ENCODE measurements at regions not wholly inside any gene's neighbourhood (a gene's known extent, or its start where the extent isn't known, plus 50 kb on each side); places are given as distances from the start of the nearest gene placed in this dataset.
"Not testable (repeated sequence)": the region's sequence is repeated elsewhere in the genome, so short reads cannot be mapped to it uniquely, and the experiment has no call there.

- DNase-seq: no peak
Observed at GRCh38 chr1:232184561-232185530, 445.1 kb downstream of the SIPA1L2 start.

- DNase-seq: no peak
Observed at GRCh38 chr1:232183802-232184201, 446.1 kb downstream of the SIPA1L2 start.

DNA sequence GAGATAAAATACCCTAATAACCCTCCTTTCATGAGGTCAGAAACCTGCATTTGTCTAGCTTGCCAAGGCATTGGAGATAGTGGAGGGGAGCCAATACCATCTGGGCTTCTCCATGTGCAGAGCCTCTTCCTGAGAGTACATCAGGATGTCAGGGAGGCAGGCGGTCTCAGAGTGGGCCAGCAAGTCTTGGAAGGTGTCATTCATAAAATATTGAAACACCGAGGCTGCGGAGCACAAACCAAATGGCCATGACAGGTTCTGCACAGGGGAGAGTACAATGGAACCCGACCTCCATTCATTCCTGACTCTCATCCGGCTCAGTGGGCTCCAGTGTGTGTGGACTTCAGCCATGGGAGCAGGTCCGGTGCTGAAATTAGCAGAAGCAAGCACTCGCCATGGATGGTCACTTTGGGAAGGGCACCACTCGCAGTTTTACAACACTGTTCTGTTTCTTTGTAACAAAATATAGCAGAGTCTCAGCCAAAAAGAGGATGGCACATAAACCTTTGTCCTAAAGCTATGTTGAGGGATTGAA lies 446.6 kb downstream of the SIPA1L2 start:
- DNase-seq: no peak

GRCh38 chr1:232182236-232182635 lies 447.7 kb downstream of the SIPA1L2 start:
- DNase-seq: no peak

GRCh38 chr1:232180779-232181136 lies 449.2 kb downstream of the SIPA1L2 start:
- no peak for DNase-seq

DNA sequence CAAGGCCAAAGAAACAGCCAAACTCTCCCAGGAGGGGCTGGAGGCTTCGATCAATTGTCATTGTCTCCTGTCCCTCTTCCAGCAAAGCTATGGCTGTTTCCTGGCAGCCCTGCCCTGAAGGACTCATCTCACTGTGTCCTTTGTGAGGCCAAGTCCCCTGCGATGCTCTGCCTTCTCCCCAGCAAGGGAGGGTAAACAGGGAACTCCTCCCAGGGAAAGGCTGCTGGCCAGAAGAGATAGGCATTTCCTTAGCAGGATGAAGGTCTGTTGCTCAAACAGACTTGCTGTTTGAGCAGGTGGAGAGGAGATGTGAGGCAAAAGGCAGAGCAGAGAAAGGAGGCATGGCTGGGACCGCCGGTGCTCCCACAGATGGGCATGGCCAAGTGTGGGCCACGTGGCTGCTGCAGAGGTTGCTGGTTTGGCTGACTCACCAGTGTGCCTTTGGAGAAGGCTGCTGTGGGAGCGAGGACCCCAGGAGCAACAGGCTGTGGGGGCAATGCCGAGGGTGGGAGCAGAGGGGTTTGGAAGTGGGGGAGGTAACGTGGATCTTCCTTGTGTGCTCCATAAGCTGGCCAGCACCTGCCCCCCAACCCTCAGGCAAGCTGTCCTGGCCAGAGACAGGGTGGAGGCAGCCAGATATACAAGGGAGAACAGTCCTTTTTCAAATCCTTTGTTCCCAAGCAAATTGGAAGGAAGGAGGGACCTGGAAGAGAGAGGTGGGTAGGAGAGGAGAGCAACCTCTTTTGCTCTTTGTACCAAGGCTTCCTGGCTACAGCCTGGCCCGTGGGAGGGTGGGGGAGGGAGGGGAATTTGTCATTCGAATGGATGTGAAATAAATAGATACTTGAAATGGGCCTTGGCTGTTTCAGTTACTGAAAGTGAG lies 449.8 kb downstream of the SIPA1L2 start:
- no peak for DNase-seq

DNA sequence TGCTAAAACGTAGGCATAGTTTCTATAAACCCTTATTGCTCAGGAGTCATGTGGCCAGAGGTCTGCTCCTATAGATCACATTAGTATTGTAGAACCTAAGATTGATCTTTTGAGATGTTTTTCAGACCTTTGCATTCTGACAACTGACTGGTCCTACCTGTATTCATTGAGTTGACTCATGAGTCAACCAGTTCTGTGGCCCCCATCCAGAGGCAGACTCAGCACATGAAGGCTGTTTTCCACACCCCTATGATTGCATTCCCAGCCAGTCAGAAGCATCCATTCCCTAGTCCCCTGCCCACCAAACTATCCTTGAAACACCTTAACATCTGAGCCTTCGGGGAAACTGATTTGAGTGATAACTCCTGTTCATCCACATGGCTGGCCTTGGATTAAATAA lies 451.7 kb downstream of the SIPA1L2 start:
- no peak for DNase-seq

- DNase-seq: no peak
Observed at GRCh38 chr1:232177438-232177837, 452.5 kb downstream of the SIPA1L2 start.

GRCh38 chr1:232176222-232176621 lies 453.7 kb downstream of the SIPA1L2 start:
- no peak for DNase-seq

DNA sequence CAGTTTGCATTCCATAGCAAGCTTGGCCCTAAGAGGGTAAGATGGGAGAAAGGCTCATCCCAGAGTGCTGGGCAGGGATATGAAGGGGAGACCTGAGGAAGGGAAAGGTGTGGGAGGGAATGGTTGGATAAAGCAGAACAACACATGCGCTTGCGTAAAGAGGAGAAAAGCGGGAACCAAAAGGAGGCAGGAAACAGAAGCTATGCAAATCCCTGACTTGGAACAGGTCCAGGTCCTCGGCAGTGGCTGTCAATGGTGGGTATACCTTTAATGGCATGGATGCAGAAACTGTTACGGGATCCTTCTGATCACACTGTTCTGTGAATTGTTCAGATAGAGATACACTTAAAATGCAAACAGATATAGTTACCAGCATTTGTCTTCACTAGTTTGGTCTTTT lies 455.6 kb downstream of the SIPA1L2 start:
- no peak for DNase-seq

DNA sequence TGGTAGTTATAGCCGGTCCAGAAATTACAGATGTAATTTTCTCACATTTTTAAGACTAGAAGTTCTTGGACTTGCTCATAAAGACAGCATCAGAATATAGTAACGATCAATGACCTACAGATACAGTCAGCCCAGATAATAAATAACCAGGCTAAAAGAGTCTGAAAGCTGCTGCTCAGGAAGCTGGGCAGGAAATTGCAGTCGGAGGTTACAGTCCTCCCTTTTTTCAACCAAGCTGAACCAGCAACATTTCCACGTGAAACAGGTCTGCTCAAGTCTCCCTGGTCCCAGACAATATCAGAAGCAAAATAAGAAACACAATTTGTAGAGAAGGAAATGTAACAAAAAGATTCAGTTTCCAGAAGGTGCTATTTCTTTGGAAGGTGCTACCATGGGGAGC lies 457.4 kb downstream of the SIPA1L2 start:
- DNase-seq: no peak

- DNase-seq: no peak
Observed at GRCh38 chr1:232170909-232171308, 459.0 kb downstream of the SIPA1L2 start.

DNA sequence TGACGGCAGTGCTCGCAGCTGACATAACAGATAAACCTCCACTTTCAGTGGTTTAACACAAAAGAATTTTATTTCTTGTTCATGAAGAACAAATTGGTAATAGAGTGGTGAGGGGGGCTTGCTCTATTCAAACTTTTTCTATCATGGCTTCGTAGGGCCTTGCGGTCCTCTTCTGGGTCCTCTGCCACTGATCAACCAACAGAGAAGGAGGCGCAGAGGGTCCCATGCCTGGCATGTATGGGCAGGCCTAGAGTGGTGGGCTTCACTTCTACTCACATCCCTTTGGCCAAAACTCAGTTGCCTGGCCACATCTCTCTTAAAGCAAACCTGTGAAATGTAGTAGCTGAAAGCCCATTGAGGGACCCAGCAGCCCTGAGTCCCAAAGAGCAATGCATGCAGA lies 460.5 kb downstream of the SIPA1L2 start:
- no peak for DNase-seq

- no peak for DNase-seq
Observed at GRCh38 chr1:232168508-232168907, 461.4 kb downstream of the SIPA1L2 start.

DNA sequence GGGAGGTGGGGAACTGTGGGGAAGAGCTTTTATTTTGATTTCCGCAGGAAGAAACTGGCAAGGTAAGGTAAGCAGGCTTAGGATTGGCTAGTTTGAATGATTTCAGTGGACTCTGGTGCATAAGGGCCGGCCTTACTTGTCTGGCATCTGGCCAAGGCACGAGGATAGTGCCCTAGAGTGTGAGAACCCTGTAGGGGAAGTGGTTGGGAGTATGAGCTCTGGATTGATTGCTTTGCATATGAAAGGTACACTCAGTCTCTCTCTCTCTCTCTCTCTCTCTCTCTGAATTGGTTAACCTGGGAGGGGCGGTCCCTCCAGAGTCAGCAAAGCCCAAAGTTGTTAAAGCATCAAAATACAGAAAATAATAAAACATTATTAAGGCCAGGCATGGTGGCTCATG lies 463.0 kb downstream of the SIPA1L2 start:
- no peak for DNase-seq

DNA sequence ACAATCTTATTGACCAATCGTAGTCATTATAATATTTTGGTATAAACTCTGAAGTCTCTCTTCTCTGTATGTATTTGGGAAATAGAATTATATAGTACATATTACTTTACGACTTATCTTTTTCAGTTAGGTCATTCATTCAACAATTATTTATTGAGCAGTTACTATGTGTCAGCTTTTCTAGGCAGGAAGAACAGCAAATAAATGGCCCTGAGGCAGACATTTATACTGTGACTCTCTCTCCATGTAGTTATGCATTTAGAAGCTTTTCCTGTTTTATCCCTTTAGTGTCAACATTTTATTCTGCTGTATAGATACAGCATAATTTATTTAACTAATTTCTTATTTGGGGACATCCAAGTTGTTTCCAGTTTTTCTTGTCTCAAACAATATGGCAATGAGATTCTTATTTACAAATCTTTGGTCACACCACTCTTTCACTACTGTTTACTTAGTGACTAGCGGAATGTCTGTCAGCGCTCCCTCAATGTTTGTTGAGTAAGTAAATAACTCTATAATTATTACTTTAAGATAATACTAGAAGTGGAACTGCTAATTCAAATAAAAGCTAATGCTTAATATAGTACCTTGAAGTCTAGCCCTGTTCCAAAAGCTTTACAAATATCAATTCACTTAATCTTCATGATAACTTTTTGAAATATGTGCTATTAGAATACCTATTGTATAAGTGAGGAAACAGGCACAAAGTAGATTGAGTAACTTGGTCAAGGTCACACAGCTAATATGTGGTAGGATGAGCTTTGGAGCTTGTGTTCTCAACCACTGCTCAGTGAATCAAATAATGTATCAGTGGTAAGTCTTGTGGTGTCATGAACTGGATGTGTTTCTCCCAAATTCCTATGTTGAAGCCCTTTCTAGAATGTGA lies 465.6 kb downstream of the SIPA1L2 start:
- no peak for DNase-seq

- DNase-seq: no peak
Observed at GRCh38 chr1:232163533-232163932, 466.4 kb downstream of the SIPA1L2 start.

GRCh38 chr1:232162001-232162400 lies 467.9 kb downstream of the SIPA1L2 start:
- DNase-seq: no peak

DNA sequence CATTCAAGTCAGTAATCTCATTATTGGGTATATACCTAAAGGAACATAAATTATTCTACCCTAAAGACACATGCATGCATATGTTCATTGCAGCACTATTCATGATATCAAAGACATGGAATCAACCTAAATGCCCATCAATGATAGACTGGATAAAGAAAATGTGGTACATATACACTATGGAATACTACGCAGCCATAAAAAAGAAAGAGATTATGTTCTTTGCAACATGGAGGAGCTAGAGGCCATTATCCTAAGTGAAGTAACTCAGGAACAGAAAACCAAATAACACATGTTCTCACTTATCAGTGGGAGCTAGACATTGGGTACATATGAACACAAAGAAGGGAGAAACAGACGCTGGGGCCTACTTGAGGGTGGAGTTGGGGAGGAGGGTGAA lies 471.4 kb downstream of the SIPA1L2 start:
- DNase-seq: not testable (repeated sequence)

- not testable (repeated sequence) for DNase-seq
Observed at GRCh38 chr1:232156070-232156469, 473.9 kb downstream of the SIPA1L2 start.

DNA sequence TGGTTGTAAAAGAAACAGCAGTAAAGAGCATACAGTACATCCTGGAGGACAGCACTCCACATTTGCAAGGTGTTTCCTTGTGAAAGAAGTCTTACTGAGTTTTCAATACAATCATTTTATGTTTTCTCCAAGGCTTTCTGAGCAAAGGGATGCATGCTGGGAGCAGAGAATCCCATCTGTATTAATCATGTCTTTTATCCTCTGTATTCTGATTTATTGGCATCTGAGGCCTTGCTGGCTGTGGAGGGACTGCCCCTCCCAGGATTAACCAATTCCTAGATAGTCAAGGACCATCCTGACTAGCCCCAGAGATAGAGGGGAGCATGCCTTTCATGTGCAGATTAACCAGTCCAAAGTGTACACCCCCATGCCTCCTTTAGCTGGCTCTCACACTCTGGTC lies 476.3 kb downstream of the SIPA1L2 start:
- DNase-seq: no peak

- DNase-seq: no peak
Observed at GRCh38 chr1:232150770-232151548, 479.0 kb downstream of the SIPA1L2 start.
